NCI-H128 (cell line): ENCODE measurements at regions not wholly inside any gene's neighbourhood (a gene's known extent, or its start where the extent isn't known, plus 50 kb on each side); places are given as distances from the start of the nearest gene placed in this dataset.

ENCODE experiments used
- DNase-seq: peaks from one replicate; lab custom pipeline; 2025; ENCODE audit not compliant: unreplicated experiment; lab: John Stamatoyannopoulos, UW

DNA sequence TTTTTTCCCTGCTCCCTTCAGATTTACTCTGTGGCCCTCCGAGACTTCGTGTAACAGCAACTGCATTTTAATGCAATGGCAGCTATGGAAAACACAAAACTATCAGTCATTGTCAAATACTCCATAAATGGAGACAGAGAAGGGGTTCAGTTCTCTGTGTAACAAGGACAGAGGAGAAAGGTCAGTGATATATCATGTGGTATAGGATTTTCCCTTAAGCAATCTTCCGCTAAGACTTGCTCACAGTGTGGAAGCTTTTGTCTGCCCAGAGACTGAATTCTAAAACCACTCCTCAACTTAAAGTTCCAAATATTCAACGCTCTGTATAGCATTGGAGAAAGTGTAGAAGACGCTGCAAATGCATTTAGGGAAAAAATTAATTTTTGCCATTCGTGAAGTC lies 111.3 kb upstream of the EDNRB start:
- no peak for DNase-seq

- DNase-seq: no peak
Measured at GRCh38 chr13:78028960-78029359, 110.3 kb upstream of the EDNRB start.

DNA sequence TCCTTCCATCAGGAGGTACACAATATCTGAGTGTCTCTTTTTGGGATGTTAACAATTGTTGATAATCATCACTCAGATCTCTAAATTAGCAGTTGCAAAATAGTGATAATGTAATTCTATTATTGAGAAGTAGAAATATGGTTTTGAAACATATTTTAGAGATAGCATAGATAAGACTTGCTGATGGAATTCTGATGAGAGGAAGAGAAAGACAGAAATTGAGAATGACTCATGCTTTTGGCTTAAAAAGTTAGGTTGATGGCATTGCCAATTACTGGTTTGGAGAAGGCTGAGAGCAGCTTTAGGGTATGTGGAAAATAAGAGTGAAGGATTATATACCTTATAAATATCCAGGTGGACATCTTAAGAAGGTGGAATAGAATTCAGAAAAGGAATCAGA lies 106.4 kb upstream of the EDNRB start:
- no peak for DNase-seq

GRCh38 chr13:78022164-78022877 lies 103.7 kb upstream of the EDNRB start:
- no peak for DNase-seq

DNA sequence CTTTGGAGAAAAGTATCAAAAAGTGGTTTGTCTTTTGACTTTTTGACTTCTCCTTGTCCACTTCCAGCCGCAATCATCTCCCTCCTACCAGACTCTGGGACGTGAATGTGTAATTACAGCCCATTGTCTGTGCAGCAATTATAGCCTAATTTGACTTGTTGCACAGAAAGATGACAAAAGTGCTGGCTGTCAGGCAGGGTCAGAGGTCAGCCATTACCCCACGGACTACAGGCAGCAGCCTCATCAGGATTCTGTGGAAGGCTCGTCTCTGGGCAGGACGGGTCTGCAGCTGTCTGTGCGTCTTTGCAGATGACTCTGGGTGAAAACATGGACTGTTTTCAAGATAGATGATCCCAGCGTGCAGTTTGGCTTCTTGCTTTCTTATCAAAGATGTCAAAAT lies 102.2 kb upstream of the EDNRB start:
- no peak for DNase-seq

- DNase-seq: no peak
Measured at GRCh38 chr13:78015782-78016181, 97.2 kb upstream of the EDNRB start.

DNA sequence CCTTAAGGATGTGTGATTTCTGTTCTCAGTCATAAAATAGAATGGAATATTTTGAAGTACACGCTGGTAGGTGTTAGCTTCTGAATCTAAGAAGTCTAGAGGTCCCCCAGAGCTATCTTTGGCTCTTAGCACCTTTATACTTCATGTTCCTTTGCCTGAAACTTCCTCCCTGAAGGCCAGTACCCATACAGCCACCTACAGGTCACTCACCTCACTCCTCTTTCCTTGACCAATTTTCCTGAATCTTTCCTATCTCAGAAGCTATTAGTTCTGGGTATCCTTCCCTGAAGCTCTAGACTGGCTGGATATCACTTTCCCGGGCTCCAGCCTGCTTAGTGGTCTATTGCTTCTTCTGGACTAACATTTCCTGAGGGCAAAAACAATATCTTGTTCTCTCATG lies 93.4 kb upstream of the EDNRB start:
- no peak for DNase-seq

GRCh38 chr13:78004821-78005220 lies 86.2 kb upstream of the EDNRB start:
- no peak for DNase-seq

GRCh38 chr13:77999746-78000145 lies 81.1 kb upstream of the EDNRB start:
- DNase-seq: no peak

DNA sequence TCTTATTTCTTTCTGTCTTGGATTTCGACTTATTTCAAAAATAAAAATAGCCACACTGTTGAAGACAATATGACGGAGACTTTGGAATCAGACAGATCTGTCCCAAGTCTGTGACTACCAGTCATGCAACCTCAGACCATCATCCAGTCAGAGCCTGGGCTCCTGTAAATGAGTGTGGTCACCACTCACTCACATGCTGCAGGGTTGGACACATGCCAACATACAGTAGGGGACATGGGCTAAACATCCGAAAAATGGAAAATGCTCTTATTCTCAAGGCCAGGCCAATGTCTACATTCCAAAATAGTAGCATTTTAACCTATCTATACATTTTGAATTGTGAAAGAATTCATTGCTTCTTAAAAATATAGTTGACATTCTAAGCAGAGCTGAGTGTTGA lies 75.5 kb upstream of the EDNRB start:
- no peak for DNase-seq

DNA sequence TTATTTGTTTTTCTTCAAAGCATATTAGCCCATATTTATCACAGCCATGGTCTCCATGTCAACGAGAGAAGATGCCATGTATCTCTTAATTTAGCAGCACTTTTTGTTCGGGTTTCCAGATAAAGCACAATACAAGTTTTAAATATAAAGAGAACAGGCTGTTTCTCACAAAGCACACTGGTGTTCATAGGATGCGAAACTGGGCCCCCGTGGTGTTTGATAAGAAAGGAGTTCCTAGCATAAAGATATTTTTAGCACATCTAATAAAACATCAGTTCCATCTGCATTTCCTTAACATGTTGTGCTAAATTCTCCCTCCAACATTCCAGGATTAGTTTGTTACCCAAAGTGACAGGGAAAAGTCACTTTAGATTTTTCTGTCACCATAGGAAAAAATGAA lies 72.4 kb upstream of the EDNRB start:
- no peak for DNase-seq

DNA sequence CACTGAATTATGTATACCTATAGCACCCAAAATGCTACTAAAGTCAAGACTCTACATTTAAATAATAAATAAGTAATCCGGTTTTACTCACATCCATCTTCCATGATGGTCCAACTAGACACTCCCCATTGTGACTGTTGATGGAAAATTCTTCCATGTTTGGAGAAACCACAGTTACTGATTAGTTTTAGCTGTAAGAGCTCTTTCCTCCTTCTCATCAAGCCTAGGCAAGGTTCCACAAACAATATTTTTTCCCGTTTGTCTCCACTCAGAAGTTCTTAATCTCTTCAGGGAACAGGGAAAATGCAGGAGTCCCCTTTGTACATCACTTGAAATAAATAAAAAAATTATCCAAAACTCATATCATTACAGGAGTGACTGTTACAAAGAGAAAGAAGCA lies 70.7 kb upstream of the EDNRB start:
- DNase-seq: no peak

- DNase-seq: no peak
Measured at GRCh38 chr13:77988355-77988754, 69.7 kb upstream of the EDNRB start.

DNA sequence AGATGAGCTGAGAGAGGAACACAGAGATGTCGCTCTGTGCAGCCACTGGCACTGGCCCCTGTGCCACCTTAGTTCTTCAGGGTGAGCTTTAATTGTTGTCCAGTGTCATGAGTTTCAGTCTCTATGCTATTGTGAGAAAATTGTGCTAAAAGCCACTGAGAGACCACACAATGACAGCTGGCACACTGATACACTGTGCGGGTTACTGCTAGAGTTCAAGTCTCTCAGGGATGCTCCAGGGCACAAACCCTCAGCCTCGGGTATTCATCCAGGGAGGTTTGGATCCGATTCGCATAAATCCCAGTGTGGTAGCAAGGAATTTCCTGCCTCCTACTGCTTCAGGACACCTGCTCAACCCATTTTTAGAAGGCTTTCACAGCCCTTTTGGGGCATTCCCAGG lies 68.1 kb upstream of the EDNRB start:
- no peak for DNase-seq

DNA sequence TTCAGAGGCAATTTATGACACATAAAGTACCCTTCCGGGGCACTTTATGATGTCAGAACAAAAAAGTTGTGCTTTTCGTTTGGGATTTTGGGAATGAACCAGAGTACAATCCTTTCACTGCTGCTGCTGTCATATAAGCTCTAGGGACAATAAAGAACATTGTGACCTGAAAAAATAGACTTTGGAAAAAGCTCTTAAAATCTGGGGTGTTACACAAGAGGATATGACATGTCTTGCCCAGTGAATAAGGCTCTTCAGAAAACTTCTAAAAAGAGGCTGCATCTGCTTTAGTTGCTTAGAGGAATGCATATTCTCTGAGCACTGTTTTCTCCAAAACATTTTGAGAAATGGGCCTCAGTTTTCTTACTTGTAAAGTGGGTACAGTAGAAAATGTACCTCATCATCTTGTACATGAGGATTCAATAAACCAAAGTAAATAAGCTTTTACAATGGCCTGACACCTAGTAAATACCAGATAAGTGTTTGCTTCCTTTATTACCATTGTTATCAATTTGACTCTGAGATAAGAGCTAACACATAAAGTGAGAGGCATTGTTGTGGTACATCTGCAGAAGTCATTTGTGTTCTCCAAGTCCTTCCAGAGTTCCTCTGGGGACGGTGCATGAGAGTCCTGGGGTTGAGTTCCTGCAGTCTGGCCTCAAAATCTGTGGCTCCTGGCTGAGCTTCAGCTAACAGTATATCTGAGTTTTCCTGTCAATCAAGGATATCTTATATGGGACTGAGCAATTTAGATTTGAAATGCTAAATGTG lies 67.4 kb upstream of the EDNRB start:
- DNase-seq: no peak

- no peak for DNase-seq
Measured at GRCh38 chr13:77981281-77981881, 62.8 kb upstream of the EDNRB start.

GRCh38 chr13:77980592-77980991 lies 62.0 kb upstream of the EDNRB start:
- DNase-seq: no peak

GRCh38 chr13:77979721-77980385 lies 61.2 kb upstream of the EDNRB start:
- no peak for DNase-seq

- DNase-seq: no peak
Measured at GRCh38 chr13:77975358-77976042, 56.9 kb upstream of the EDNRB start.

DNA sequence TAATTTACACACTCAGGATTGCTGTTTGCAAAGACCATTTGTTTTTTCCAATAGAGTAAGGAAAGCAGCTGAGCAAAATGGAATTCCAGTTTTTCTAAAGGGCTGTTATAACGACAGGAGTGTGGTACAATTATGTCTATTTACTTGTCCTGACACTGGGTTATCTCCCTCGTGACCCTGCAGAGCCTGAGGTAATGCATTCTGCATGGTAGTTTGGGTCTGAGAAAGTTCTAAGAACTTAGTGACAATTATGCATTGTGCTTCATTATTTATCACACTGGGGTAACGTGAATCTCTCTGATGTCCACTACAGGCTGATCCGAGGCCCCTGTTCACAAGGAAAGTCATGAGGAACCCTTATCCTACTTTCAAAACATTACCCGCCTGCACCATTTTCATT lies 50.7 kb upstream of the EDNRB start:
- no peak for DNase-seq
